GM21825 (cell line): ENCODE measurements at regions not wholly inside any gene's neighbourhood (a gene's known extent, or its start where the extent isn't known, plus 50 kb on each side); places are given as distances from the start of the nearest gene placed in this dataset.
"Not testable (repeated sequence)": the region's sequence is repeated elsewhere in the genome, so short reads cannot be mapped to it uniquely, and the experiment has no call there.

Experiments used
- ATAC-seq: cut with Tn5 transposase; IDR thresholded peaks from one replicate; pipeline ENCODE4 v1.9.1; 2021; ENCODE audit warnings: mild to moderate bottlenecking, moderate library complexity; ENCODE audit not compliant: unreplicated experiment

DNA sequence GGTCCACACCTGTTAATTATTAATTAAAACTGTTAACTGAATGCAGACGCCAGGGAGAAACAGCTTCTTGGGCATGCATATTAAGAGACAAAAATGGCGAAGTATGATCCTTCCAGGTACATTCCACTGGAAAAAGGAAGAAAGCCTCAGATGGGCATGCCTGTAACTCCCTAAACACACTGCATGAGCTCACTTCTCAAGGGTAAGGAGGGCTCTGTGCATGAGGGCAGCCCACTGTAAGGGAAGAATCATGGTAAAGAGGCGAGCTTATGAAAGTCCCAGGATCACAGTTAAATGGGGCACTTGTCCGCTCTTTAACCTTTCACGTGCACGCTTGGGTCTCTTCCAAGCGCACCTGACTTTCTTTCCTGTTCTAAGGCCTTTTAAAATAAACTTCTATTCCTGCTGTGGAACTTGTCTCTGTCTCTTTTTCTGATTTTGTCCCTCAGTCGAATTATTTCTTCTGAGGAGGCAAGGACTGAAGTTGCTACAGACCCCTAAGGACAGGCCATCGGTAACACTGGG lies 321.7 kb downstream of the PPP1R2C start:
- no peak for ATAC-seq

DNA sequence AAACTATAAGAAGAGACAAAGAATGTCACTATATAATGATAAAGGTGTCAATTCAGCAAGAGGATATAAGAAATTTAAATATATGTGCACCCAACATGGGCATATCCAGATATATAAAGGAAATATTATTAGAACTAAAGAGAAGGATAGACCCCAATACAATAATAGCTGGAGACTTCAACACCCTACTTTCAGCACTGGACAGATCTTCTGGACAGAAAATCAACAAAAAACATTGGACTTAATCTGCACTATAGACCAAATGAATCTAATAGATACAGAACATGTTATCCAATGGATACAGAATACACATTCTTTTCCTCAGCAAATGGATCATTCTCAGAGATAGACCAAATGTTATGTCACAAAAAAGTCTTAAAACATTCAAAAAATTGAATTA lies 327.7 kb downstream of the PPP1R2C start:
- ATAC-seq: no peak

DNA sequence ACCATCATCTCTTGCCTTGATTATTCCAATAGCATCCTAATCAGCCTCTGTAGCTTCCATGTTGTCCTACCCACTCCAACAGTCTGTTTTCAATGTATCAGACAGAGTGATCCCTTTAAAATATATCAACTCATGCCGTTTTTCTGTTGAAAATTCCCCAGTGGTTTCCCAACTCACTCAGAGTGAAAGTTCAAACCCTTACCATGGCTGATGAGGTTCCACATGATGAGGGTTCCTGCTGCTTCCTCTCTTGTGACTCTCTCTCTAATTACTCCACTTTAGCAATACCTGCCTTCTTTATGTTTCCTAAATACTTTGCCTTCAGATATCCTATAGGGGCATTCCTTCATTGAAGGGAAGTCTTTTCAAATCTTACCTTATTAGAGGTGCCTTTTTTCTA lies 334.7 kb downstream of the PPP1R2C start:
- ATAC-seq: no peak

DNA sequence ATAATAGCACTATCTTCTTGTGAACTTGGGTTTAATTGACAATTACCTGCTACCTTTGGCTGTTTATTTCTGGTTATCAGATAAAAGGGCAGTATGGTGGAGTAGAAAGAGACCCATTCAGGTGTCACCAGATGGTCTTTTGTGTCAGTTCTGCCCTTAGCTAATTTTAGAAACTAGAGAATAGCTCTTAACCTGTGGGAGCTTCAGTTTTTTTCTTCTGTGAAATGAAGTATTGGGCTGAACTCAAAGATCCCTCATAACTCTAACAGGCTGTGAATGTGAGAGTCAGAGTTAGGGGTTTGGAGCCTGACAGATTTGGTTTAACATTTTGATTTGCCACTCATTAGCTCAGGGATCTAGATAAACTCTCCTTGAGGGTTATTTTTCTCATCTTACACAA lies 335.2 kb downstream of the PPP1R2C start:
- no peak for ATAC-seq

DNA sequence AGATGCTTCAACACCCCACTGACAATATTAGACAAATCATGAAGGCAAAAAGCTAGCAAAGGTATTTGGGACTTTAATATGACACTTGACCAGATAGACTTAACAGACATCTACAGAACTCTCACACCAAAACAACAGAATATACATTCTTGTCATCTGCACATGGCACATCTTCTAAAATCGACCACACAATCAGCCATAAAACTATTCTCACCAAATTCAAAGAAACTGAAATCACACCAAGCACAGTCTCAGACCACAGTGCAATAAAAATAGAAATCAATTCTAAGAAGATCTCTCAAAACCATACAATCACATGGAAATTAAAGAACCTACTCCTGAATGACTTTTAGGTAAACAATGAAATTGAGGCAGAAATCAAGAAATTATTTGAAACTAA lies 340.8 kb downstream of the PPP1R2C start:
- no peak for ATAC-seq

GRCh38 chrX:42434458-42435166 lies 343.4 kb downstream of the PPP1R2C start:
- no peak for ATAC-seq

- ATAC-seq: no peak
Observed at GRCh38 chrX:42432552-42432951, 345.4 kb downstream of the PPP1R2C start.

- no peak for ATAC-seq
Observed at GRCh38 chrX:42422961-42423360, 355.0 kb downstream of the PPP1R2C start.

DNA sequence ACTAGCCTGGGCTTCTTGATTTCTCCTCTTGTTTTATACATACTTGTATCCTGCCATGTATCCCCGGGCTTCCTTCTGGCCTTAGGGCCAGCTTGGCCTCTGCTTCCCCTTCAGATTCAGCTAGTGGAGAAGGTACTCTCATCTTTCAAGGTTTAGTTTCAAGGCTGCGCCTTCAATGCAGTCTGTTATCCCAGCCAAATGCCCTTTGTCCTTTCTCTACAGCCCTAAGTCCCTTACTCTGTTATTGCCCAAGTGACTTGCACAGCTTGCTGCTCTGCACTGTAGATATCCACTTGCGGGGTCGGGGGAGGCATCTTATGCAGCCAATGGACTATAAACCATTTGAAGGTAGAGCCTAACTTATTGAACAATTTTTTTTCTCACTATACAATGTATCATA lies 357.5 kb downstream of the PPP1R2C start:
- ATAC-seq: no peak

GRCh38 chrX:42415636-42416035 lies 362.3 kb downstream of the PPP1R2C start:
- no peak for ATAC-seq

- ATAC-seq: no peak
Observed at GRCh38 chrX:42414057-42414456, 363.9 kb downstream of the PPP1R2C start.

DNA sequence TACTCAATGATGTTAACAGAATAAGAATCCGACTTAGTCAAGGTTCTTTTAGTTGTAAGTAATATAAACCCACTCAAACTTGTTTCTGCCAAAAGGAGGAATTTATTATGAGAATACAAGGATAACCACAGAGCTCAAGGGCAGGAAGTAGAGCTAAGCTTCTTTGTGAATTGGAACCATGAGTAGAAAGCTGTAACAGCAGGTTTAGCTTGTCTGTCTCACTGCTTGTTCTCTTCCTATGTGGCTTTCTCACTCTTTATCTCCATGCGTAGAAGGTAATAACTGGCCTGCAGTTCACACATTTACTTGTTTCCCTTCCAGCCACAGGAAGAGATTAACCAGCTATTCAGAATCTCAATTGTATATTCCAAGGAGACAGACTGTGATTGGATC lies 378.3 kb downstream of the PPP1R2C start:
- ATAC-seq: no peak

DNA sequence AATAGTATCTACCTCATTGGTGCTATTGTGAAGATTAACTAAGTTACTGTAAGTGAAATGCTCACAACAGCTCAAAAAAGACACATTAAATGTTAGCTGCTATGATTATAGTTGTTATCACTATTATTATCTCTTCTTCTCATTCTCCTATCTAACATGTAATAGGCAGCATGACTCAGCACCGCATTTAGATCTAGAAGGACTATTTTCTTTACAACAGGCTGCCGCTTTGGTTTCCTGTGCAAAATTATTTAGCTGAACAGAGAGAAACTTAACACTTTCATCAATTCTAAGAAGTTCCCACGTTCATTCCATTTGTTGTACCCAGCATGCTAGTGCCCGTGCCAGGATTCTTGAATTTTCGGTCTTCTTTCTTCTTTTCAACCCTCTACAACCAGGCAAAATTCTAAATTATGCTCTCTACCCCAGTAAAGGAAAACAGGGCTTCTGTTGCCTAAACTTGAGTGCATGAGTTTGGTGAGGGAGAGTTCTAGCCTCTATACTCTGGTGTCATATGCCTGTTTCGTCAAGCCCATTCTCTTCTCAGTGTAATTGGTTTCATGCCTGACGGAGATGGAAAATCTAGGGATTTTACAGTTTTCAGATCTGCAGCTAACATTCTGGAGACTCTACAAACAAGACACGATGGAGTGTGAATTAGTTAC lies 378.9 kb downstream of the PPP1R2C start:
- ATAC-seq: no peak

- ATAC-seq: no peak
Observed at GRCh38 chrX:42396136-42396535, 381.8 kb downstream of the PPP1R2C start.

DNA sequence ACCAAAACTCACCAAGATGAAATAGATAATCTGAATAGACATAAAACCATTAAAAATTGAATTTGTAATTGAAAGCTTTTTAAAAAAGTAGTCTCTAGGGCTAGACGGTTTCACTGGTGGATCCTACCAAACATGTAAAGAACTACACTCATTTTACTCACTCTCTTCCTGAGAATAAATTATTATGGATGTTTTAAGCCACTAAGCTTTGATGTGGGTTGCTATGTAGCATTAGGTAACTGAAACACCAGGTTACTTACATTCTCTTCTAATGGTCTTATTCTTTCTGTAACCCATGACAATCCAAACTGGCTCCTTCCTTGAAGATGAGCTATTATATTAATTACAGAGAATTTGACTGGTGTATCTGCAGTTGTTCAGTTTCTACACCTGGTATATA lies 385.1 kb downstream of the PPP1R2C start:
- ATAC-seq: no peak

DNA sequence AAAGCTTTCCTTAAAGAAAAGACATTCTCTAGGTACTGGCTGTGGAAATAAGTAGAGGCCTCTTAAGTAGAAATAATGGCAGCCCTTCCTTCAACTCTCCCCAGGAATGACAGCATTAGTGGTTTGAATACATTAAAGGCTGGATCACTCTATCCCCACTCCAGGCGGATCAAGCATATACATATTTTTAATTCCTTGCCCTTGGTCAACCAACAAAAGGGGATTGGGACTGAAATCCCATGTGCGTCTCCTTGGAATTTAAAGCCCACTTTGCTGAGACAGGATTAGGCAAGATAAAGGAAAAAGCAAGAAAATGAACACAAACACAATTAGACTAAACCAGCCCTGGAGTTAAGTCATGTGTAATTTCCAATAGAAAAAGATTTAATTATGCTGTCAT lies 391.3 kb downstream of the PPP1R2C start:
- no peak for ATAC-seq

DNA sequence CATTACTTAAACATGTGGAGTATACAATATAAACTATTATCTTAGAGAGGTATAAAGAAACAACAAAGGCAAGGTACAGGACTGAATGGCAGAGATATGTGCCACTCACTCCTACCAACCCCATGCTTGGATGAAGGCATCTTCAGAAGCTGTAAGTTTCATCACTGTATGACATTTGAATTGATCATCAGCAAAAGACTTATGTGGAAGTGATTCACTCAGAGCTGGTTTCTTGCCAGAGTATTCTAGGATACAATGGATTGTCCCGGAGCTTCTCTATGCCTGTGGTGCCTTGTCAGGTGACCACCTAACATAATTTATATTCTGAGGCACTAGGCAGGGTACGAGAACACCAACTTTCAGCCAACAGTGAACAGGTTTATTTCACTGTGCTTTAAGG lies 392.2 kb downstream of the PPP1R2C start:
- ATAC-seq: no peak

DNA sequence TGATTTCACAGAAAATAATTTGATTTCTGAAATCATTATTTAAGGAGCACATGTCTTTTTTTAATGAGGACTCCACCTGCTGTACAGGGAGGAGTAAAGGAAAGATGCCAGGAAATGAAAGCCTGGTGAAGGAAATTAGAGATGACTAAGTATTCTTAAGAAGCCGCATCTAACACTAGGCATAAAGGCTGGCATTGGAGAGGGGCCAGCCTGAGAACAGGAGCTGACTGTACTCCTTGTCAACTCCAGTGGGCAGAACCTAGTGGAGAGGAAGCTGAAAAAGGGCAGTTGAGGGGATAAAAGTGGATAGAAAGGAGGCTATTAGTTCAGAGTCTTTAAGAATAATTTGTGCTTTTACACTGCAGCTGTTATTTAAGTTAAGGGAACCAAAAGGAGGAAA lies 393.0 kb downstream of the PPP1R2C start:
- ATAC-seq: no peak

DNA sequence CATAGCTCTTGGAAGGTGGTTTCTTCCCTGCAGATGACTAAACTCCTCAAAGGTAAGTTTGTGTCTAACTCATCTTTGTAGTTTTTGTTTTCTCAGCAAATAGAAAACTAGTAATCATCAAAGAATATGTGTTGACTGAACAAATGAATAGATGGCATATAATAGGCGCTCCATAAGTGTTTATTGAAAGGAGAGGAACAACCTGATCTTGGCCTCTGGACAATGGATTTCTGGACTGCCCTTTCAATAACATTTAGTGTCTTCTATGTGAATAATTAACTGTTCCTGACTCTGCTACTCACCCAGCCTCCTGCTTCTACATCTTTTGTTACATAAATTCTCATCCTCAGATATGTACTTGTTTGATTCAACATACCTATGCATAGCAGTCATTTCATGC lies 399.1 kb downstream of the PPP1R2C start:
- no peak for ATAC-seq

DNA sequence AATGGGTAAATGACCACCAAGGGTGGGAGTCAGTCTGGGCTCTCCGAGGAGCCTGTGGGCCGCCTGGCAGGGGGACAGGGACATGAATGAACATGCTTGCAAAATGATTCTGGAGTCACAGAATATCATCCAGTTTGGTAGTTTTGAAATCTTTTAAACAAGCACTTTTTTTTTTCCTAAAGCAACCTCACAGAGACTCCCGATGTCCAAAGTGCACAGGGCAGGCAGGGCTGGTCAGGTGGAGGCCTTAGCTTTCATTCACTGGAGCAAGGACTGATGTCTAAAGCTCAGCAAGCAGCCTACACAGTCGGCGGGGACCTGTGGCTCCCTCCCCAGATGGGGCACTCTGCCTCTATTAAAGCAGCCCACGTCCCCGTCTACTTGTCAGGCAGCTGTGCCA lies 402.9 kb downstream of the PPP1R2C start:
- no peak for ATAC-seq

DNA sequence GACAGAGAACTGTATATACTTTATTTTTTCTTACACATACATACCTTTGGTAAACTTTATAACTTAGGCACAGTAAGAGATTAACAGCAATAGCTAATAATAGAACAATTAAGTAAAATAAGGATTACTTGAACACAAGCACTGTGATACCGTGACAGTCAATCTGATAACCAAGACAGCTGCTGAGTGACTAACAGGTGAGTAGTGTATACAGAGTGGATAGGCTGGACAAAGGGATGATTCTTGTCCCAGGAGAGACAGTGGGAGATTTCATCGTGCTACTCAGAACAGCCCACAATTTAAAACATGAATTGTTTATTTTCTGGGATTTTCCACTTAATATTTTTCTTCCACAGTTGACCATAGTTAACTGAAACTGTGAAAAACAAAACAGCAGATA lies 411.8 kb downstream of the PPP1R2C start:
- no peak for ATAC-seq

- no peak for ATAC-seq
Observed at GRCh38 chrX:42362219-42362618, 415.7 kb downstream of the PPP1R2C start.

GRCh38 chrX:42342981-42343380 lies 419.6 kb upstream of the CASK start:
- ATAC-seq: not testable (repeated sequence)
